Kidney epithelial cell (primary cell): ENCODE measurements at regions not wholly inside any gene's neighbourhood (a gene's known extent, or its start where the extent isn't known, plus 50 kb on each side); places are given as distances from the start of the nearest gene placed in this dataset.

Experiments
- DNase-seq: peaks from one replicate; pipeline ENCODE4 v3.0.0-alpha.2; 2010; ENCODE audit warnings: low read depth
- H3K27me3 ChIP-seq: 2 replicates; pipeline ENCODE4 v1.6.0; 2011; ENCODE audit warnings: low read length; ENCODE audit not compliant: control insufficient read depth, insufficient read depth
- H3K36me3 ChIP-seq: 2 replicates; pipeline ENCODE4 v1.5.1; 2011; ENCODE audit warnings: low read length; ENCODE audit not compliant: control insufficient read depth, insufficient read depth
- H3K4me3 ChIP-seq: 2 replicates; pipeline ENCODE4 v1.5.1; 2011; ENCODE audit warnings: low read depth, mild to moderate bottlenecking, control low read depth, low read length
- CTCF ChIP-seq: IDR thresholded peaks from 2 replicates; pipeline ENCODE4 v1.5.1; 2011; ENCODE audit warnings: mild to moderate bottlenecking, moderate library complexity, low read length, control low read depth, inconsistent platforms; ENCODE audit not compliant: insufficient read depth, poor library complexity, severe bottlenecking

GRCh38 chr6:130314271-130314670 is 51.5 kb upstream of the TMEM200A start:
- Histone ChIP-seq H3K36me3 (no peaks in the 10 kb centered on the region), H3K27me3 (no peaks in the 10 kb centered on the region), H3K4me3 (no peak overlapping the region)
- DNase-seq = no peak
- TF ChIP-seq CTCF = no peak

- Histone ChIP-seq H3K4me3 (no peak overlapping the region), H3K27me3 (no peaks in the 10 kb centered on the region), H3K36me3 (no peaks in the 10 kb centered on the region)
- TF ChIP-seq CTCF = no peak
- no peak for DNase-seq
These were observed 52.6 kb upstream of the TMEM200A start for GRCh38 chr6:130313206-130313605.

GRCh38 chr6:130309028-130309427 is 56.8 kb upstream of the TMEM200A start:
- Histone ChIP-seq H3K36me3 (no peaks in the 10 kb centered on the region), H3K4me3 (no peak overlapping the region), H3K27me3 (no peaks in the 10 kb centered on the region)
- no peak for DNase-seq
- TF ChIP-seq CTCF = no peak

- Histone ChIP-seq H3K27me3 (no peaks in the 10 kb centered on the region), H3K4me3 (no peak overlapping the region), H3K36me3 (no peaks in the 10 kb centered on the region)
- DNase-seq = no peak
- TF ChIP-seq CTCF = no peak
These were observed 58.0 kb upstream of the TMEM200A start for GRCh38 chr6:130307752-130308361.

GRCh38 chr6:130306377-130306776 is 59.4 kb upstream of the TMEM200A start:
- Histone ChIP-seq H3K27me3 (no peaks in the 10 kb centered on the region), H3K36me3 (no peaks in the 10 kb centered on the region), H3K4me3 (no peak overlapping the region)
- TF ChIP-seq CTCF = no peak
- DNase-seq = no peak

- H3K36me3 ChIP-seq = no peaks in the 10 kb centered on the region
- TF ChIP-seq CTCF = no peak
These were observed 62.4 kb upstream of the TMEM200A start for GRCh38 chr6:130303431-130303830.

More at GRCh38 chr6:130303431-130303830, 62.4 kb upstream of the TMEM200A start:
- no peak overlapping the region for H3K4me3 ChIP-seq
- no peak for DNase-seq
- no peaks in the 10 kb centered on the region for H3K27me3 ChIP-seq
